Left lung (tissue), 4 donors: ENCODE measurements at regions not wholly inside any gene's neighbourhood (a gene's known extent, or its start where the extent isn't known, plus 50 kb on each side); places are given as distances from the start of the nearest gene placed in this dataset.

Experiments used
- ATAC-seq: fragments of 200-7000 bp; cut with Tn5 transposase; one replicate; pipeline ENCODE4 v1.9.1; 2020; ENCODE audit warnings: moderate library complexity
- DNase-seq, 4 donors: peaks; one replicate each; pipeline ENCODE4 v3.0.0-alpha.2; 2013 to 2020
- H3K27ac ChIP-seq, 2 donors: fragments of 200-600 bp; sonication (generic) in 1 of 2; one replicate each; pipeline versions ENCODE4 v1.5.0 to v1.8.0; 2020 to 2021
- H3K27me3 ChIP-seq, 2 donors: fragments of 200-600 bp; sonication (generic) in 1 of 2; one replicate each; pipeline versions ENCODE4 v1.5.0 to v1.8.0; 2020 to 2021
- H3K36me3 ChIP-seq, 2 donors: fragments of 200-600 bp; sonication (generic) in 1 of 2; one replicate each; pipeline versions ENCODE4 v1.5.0 to v1.8.0; 2020 to 2021
- H3K4me1 ChIP-seq, 2 donors: fragments of 200-600 bp; one replicate each; pipeline ENCODE4 v1.8.0; 2021
- H3K4me3 ChIP-seq, 2 donors: fragments of 200-600 bp; sonication (generic) in 1 of 2; one replicate each; pipeline versions ENCODE4 v1.5.0 to v1.8.0; 2020 to 2021; ENCODE audit warnings: mild to moderate bottlenecking in 1 of 2
- H3K9me3 ChIP-seq, 2 donors: fragments of 200-600 bp; sonication (generic) in 1 of 2; one replicate each; pipeline versions ENCODE4 v1.5.0 to v1.8.0; 2020 to 2021
- CTCF ChIP-seq, 2 donors: fragments of 200-600 bp; sonication (generic) in 1 of 2; IDR thresholded peaks; one replicate each; pipeline versions ENCODE4 v1.5.0 to v1.8.0; 2021; ENCODE audit warnings: antibody characterized with exemption in 2 of 2
- intact Hi-C, 2 donors: fragments of 100-400 bp; cut with DNase I; formaldehyde crosslinking; loops; one replicate each; pipeline versions ENCODE4 v1.11.2 to v1.14.2; 2022
- donor health status: DM: no; HTN: yes; CAD: no.
- donor health status: DM: no; HTN: no; CAD: no.

- Histone ChIP-seq H3K4me3 (no peak overlapping the region), H3K9me3 (peaks cover 0 to 10% of the 10 kb centered on the region in 2 donors), H3K36me3 (no peaks in the 10 kb centered on the region), H3K4me1 (no peaks in the 10 kb centered on the region), H3K27ac (no peak overlapping the region), H3K27me3 (no peaks in the 10 kb centered on the region)
- DNase-seq = no peak
- TF ChIP-seq CTCF (IDR thresholded peaks at IDR 0.05) = no peak
- intact Hi-C loops = no loop called here
- no peak for ATAC-seq
These were observed 165.1 kb upstream of the PRR20A start for GRCh38 chr13:56975647-56976046.

GRCh38 chr13:56980856-56981255, 159.9 kb upstream of the PRR20A start:
- Histone ChIP-seq H3K27ac (no peak overlapping the region), H3K4me1 (no peaks in the 10 kb centered on the region), H3K9me3 (peaks cover 0 to 9% of the 10 kb centered on the region in 2 donors), H3K27me3 (no peaks in the 10 kb centered on the region), H3K36me3 (no peaks in the 10 kb centered on the region), H3K4me3 (no peak overlapping the region)
- ATAC-seq = no peak
- intact Hi-C loops = no loop called here
- TF ChIP-seq CTCF (IDR thresholded peaks at IDR 0.05) = no peak
- no peak for DNase-seq

- H3K27ac ChIP-seq = no peak overlapping the region
- peaks cover 0 to 7% of the 10 kb centered on the region in 2 donors for H3K9me3 ChIP-seq
- H3K4me3 ChIP-seq = no peak overlapping the region
- no peaks in the 10 kb centered on the region for H3K4me1 ChIP-seq
- H3K27me3 ChIP-seq = no peaks in the 10 kb centered on the region
- TF ChIP-seq CTCF (IDR thresholded peaks at IDR 0.05) = no peak
- DNase-seq (no peak), ATAC-seq (no peak)
- no peaks in the 10 kb centered on the region for H3K36me3 ChIP-seq
- intact Hi-C loops = no loop called here
These were observed 154.6 kb upstream of the PRR20A start for GRCh38 chr13:56986121-56986520.

- H3K27me3 ChIP-seq = no peaks in the 10 kb centered on the region
- no peak overlapping the region for H3K4me3 ChIP-seq
- no peak overlapping the region for H3K27ac ChIP-seq
- ATAC-seq (no peak), DNase-seq (no peak)
- peaks cover 0 to 3% of the 10 kb centered on the region in 2 donors for H3K9me3 ChIP-seq
- intact Hi-C loops = no loop called here
- no peaks in the 10 kb centered on the region for H3K36me3 ChIP-seq
- TF ChIP-seq CTCF (IDR thresholded peaks at IDR 0.05) = no peak
- no peaks in the 10 kb centered on the region for H3K4me1 ChIP-seq
These were observed 152.2 kb upstream of the PRR20A start for GRCh38 chr13:56988543-56988942.

- no peaks in the 10 kb centered on the region for H3K36me3 ChIP-seq
- no peak for DNase-seq
- ATAC-seq = no peak
- no peak overlapping the region for H3K27ac ChIP-seq
- no peak overlapping the region for H3K4me3 ChIP-seq
- no peaks in the 10 kb centered on the region for H3K4me1 ChIP-seq
- TF ChIP-seq CTCF (IDR thresholded peaks at IDR 0.05) = no peak
- H3K9me3 ChIP-seq = no peaks in the 10 kb centered on the region
- no peaks in the 10 kb centered on the region for H3K27me3 ChIP-seq
- intact Hi-C loops = no loop called here
These were observed 137.0 kb upstream of the PRR20A start for GRCh38 chr13:57003682-57004081.
